ENCODE measurements at regions not wholly inside any gene's neighbourhood (a gene's known extent, or its start where the extent isn't known, plus 50 kb on each side); places are given as distances from the start of the nearest gene placed in this dataset.

- no peak for TF ChIP-seq RXRA (IDR thresholded peaks at IDR 0.05)
- no peak for TF ChIP-seq ZBTB33 (IDR thresholded peaks at IDR 0.05)
- no peak for TF ChIP-seq TAF1 (conservative IDR thresholded peaks at IDR 0.05)
- TF ChIP-seq, protein P1, sequence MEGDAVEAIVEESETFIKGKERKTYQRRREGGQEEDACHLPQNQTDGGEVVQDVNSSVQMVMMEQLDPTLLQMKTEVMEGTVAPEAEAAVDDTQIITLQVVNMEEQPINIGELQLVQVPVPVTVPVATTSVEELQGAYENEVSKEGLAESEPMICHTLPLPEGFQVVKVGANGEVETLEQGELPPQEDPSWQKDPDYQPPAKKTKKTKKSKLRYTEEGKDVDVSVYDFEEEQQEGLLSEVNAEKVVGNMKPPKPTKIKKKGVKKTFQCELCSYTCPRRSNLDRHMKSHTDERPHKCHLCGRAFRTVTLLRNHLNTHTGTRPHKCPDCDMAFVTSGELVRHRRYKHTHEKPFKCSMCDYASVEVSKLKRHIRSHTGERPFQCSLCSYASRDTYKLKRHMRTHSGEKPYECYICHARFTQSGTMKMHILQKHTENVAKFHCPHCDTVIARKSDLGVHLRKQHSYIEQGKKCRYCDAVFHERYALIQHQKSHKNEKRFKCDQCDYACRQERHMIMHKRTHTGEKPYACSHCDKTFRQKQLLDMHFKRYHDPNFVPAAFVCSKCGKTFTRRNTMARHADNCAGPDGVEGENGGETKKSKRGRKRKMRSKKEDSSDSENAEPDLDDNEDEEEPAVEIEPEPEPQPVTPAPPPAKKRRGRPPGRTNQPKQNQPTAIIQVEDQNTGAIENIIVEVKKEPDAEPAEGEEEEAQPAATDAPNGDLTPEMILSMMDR (IDR thresholded peaks at IDR 0.05; ENCODE audit: low read depth, low read length, missing input control), result no peak
- TF ChIP-seq YY1 (IDR thresholded peaks at IDR 0.05), result no peak
- TF ChIP-seq GABPA (IDR thresholded peaks at IDR 0.05 in 1 of 2, conservative IDR thresholded peaks at IDR 0.05 in 1 of 2), result no peak
- TF ChIP-seq HNF4A (conservative IDR thresholded peaks at IDR 0.05), result no peak
- TF ChIP-seq RAD21 (IDR thresholded peaks at IDR 0.05), result no peak
- TF ChIP-seq SP1 (IDR thresholded peaks at IDR 0.05), result no peak
- no peak for TF ChIP-seq MAX (IDR thresholded peaks at IDR 0.05)
- TF ChIP-seq, protein P2, sequence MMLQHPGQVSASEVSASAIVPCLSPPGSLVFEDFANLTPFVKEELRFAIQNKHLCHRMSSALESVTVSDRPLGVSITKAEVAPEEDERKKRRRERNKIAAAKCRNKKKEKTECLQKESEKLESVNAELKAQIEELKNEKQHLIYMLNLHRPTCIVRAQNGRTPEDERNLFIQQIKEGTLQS (IDR thresholded peaks at IDR 0.05), result no peak
- no peak for TF ChIP-seq REST (IDR thresholded peaks at IDR 0.05)
- TF ChIP-seq JUND (IDR thresholded peaks at IDR 0.05), result no peak
- TF ChIP-seq FOXA1 (IDR thresholded peaks at IDR 0.05), result no peak
Observed at GRCh38 chr1:229882621-229883020, 184.4 kb upstream of the GALNT2 start.

Data from liver (tissue), 3 donors.